ENCODE measurements at regions not wholly inside any gene's neighbourhood (a gene's known extent, or its start where the extent isn't known, plus 50 kb on each side); places are given as distances from the start of the nearest gene placed in this dataset.

DNA sequence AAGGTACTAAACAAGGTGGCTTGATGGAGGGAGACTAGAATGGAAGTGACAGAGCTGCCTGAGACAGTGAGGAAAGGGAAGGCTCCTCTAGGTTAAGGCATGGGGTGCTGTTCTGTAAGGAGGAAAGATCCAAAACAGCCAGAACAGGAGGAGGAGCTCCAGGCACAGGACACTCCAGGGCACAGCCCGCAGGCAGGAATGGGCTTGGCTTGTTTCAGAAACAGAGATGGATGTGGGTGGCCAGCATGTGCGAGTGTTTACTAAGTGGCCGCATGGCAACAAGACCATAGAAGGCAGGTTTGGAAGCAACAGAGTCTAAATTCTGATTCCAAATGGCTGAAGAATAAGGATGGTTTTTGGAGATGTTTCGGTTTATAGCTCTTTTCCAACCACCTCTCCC, 889.1 kb downstream of the AACS start:
- TF ChIP-seq CTCF (IDR thresholded peaks at IDR 0.05; ENCODE audit: control insufficient read depth, insufficient read depth, low read depth, low read length, missing control alignments): no peak
- no peak for DNase-seq (ENCODE audit: low read depth)
- no peak overlapping the region for H3K4me3 ChIP-seq (ENCODE audit: control insufficient read depth, low read depth, low read length)

DNA sequence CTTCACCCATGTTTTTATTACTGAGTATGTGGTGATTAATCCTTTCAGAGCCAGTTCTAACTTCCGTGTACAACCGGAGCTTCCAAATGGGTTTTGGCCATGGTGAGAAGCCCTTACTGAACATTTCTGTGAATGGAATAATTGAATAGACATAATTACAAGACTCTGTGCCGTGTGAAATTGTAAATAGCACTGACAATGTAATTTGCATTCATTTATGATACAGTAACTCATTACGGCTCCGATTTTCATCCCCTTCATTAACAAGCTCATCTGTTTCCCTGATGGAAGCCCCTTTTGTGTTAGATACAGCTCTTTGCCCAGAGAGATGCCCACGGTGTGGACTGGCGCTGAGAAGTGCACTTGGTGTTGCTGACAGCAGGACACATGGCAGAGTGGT, 891.0 kb downstream of the AACS start:
- no peak for TF ChIP-seq CTCF (IDR thresholded peaks at IDR 0.05; ENCODE audit: control insufficient read depth, insufficient read depth, low read depth, low read length, missing control alignments)
- no peak overlapping the region for H3K4me3 ChIP-seq (ENCODE audit: control insufficient read depth, low read depth, low read length)
- no peak for DNase-seq (ENCODE audit: low read depth)

GRCh38 chr12:125966641-125967040, 901.4 kb downstream of the AACS start:
- no peak for DNase-seq (ENCODE audit: low read depth)

GRCh38 chr12:125968413-125968812, 903.2 kb downstream of the AACS start:
- H3K4me3 ChIP-seq (ENCODE audit: control insufficient read depth, low read depth, low read length): no peak overlapping the region
- no peak for TF ChIP-seq CTCF (IDR thresholded peaks at IDR 0.05; ENCODE audit: control insufficient read depth, insufficient read depth, low read depth, low read length, missing control alignments)
- DNase-seq (ENCODE audit: low read depth): no peak

More at GRCh38 chr12:125966641-125967040, 901.4 kb downstream of the AACS start:
- H3K4me3 ChIP-seq (ENCODE audit: control insufficient read depth, low read depth, low read length): no peak overlapping the region
- TF ChIP-seq CTCF (IDR thresholded peaks at IDR 0.05; ENCODE audit: control insufficient read depth, insufficient read depth, low read depth, low read length, missing control alignments): no peak

- TF ChIP-seq CTCF (IDR thresholded peaks at IDR 0.05; ENCODE audit: control insufficient read depth, insufficient read depth, low read depth, low read length, missing control alignments): no peak
- DNase-seq (ENCODE audit: low read depth): no peak
- H3K4me3 ChIP-seq (ENCODE audit: control insufficient read depth, low read depth, low read length): no peak overlapping the region
These were observed 906.7 kb downstream of the AACS start for GRCh38 chr12:125971981-125972380.

DNA sequence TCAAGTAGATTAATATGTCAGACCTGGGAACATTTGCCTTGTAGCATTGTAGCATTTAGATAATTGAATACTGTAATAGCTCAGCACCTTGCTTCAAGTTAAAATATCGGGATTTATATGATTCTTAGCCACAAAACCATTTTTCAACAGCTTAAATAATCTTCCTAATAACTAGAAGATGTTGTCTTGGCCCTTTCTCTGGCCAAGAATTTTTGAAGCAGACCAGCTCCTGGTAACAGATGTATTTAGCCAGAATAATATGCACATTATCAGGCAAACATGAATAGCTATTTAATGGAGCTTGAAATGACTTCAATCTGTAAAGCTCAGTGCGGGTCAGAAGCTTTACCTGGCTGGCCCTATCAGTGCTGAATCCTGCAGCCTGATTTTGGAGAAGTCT, 913.1 kb downstream of the AACS start:
- TF ChIP-seq CTCF (IDR thresholded peaks at IDR 0.05; ENCODE audit: control insufficient read depth, insufficient read depth, low read depth, low read length, missing control alignments): no peak
- no peak for DNase-seq (ENCODE audit: low read depth)
- no peak overlapping the region for H3K4me3 ChIP-seq (ENCODE audit: control insufficient read depth, low read depth, low read length)
